ENCODE measurements at regions not wholly inside any gene's neighbourhood (a gene's known extent, or its start where the extent isn't known, plus 50 kb on each side); places are given as distances from the start of the nearest gene placed in this dataset.

GRCh38 chr4:3363411-3364141 is 70.8 kb downstream of the RGS12 start:
- TF ChIP-seq TEAD4 (IDR thresholded peaks at IDR 0.05): no peak
- TF ChIP-seq RAD21 (IDR thresholded peaks at IDR 0.05; ENCODE audit: low read depth): no peak
- TF ChIP-seq TAF1 (IDR thresholded peaks at IDR 0.05; ENCODE audit: low read depth): no peak

GRCh38 chr4:3364199-3364598 is 71.4 kb downstream of the RGS12 start:
- TF ChIP-seq USF1 (IDR thresholded peaks at IDR 0.05) (no peak), TAF1 (IDR thresholded peaks at IDR 0.05; ENCODE audit: low read depth) (no peak), EP300 (IDR thresholded peaks at IDR 0.05; ENCODE audit: borderline replicate concordance) (no peak), CEBPB (IDR thresholded peaks at IDR 0.05) (no peak), MAX (IDR thresholded peaks at IDR 0.05) (no peak)

GRCh38 chr4:3364634-3365314 is 72.0 kb downstream of the RGS12 start:
- TF ChIP-seq TAF1 (IDR thresholded peaks at IDR 0.05; ENCODE audit: low read depth) (no peak), EP300 (IDR thresholded peaks at IDR 0.05; ENCODE audit: borderline replicate concordance) (no peak), CEBPB (IDR thresholded peaks at IDR 0.05) (no peak), ZBTB7A (IDR thresholded peaks at IDR 0.05; ENCODE audit: low read depth) (no peak), USF1 (IDR thresholded peaks at IDR 0.05) (no peak), CREB1 (IDR thresholded peaks at IDR 0.05; ENCODE audit: low read depth) (no peak), REST (IDR thresholded peaks at IDR 0.05; ENCODE audit: low read depth) (no peak)

- no peak for TF ChIP-seq CREB1 (IDR thresholded peaks at IDR 0.05; ENCODE audit: low read depth)
Measured at GRCh38 chr4:3365326-3365725, 72.5 kb downstream of the RGS12 start.

- TF ChIP-seq ZBTB7A (IDR thresholded peaks at IDR 0.05; ENCODE audit: low read depth): no peak
- no peak for TF ChIP-seq TAF1 (IDR thresholded peaks at IDR 0.05; ENCODE audit: low read depth)
- TF ChIP-seq EGR1 (IDR thresholded peaks at IDR 0.05): no peak
- TF ChIP-seq YY1 (IDR thresholded peaks at IDR 0.05; ENCODE audit: low read depth): no peak
- no peak for TF ChIP-seq TCF12 (IDR thresholded peaks at IDR 0.05; ENCODE audit: low read depth)
- no peak for TF ChIP-seq MAX (IDR thresholded peaks at IDR 0.05)
- TF ChIP-seq FOXM1 (IDR thresholded peaks at IDR 0.05; ENCODE audit: borderline replicate concordance, low read depth): no peak
- TF ChIP-seq RAD21 (IDR thresholded peaks at IDR 0.05; ENCODE audit: low read depth): no peak
- TF ChIP-seq EP300 (IDR thresholded peaks at IDR 0.05; ENCODE audit: borderline replicate concordance): no peak
- TF ChIP-seq USF1 (IDR thresholded peaks at IDR 0.05): no peak
- no peak for TF ChIP-seq CEBPB (IDR thresholded peaks at IDR 0.05)
- no peak for TF ChIP-seq TEAD4 (IDR thresholded peaks at IDR 0.05)
- no peak for TF ChIP-seq NFIC (IDR thresholded peaks at IDR 0.05)
- TF ChIP-seq CREB1 (IDR thresholded peaks at IDR 0.05; ENCODE audit: low read depth): no peak
- TF ChIP-seq REST (IDR thresholded peaks at IDR 0.05; ENCODE audit: low read depth): no peak
Measured at GRCh38 chr4:3365871-3366842, 73.3 kb downstream of the RGS12 start.

All from Ishikawa (cell line).